Urothelium cell line (cell line): ENCODE measurements at regions not wholly inside any gene's neighbourhood (a gene's known extent, or its start where the extent isn't known, plus 50 kb on each side); places are given as distances from the start of the nearest gene placed in this dataset.

ENCODE experiments used
- DNase-seq: peaks from one replicate; pipeline ENCODE4 v3.0.0; 2011; ENCODE audit warnings: low spot score, mixed read lengths
- FAIRE-seq: peaks from 2 replicates; lab custom pipeline; 2011; peaks lifted over from hg19 to GRCh38; lab: Jason Lieb, UNC

- FAIRE-seq (no peak), DNase-seq (no peak)
These were observed 347.4 kb upstream of the PTBP2 start for GRCh38 chr1:96374076-96374762.

- DNase-seq (no peak), FAIRE-seq (no peak)
These were observed 344.7 kb upstream of the PTBP2 start for GRCh38 chr1:96376846-96377245.

GRCh38 chr1:96384611-96385010, 337.0 kb upstream of the PTBP2 start:
- no peak for DNase-seq

GRCh38 chr1:96387785-96388184, 333.8 kb upstream of the PTBP2 start:
- FAIRE-seq (no peak), DNase-seq (no peak)

More at GRCh38 chr1:96384611-96385010, 337.0 kb upstream of the PTBP2 start:
- FAIRE-seq, result no peak

GRCh38 chr1:96388421-96389310, 332.9 kb upstream of the PTBP2 start:
- no peak for DNase-seq

GRCh38 chr1:96400089-96400488, 321.5 kb upstream of the PTBP2 start:
- FAIRE-seq (no peak), DNase-seq (no peak)

More at GRCh38 chr1:96388421-96389310, 332.9 kb upstream of the PTBP2 start:
- no peak for FAIRE-seq

GRCh38 chr1:96409087-96409486, 312.5 kb upstream of the PTBP2 start:
- DNase-seq (no peak), FAIRE-seq (no peak)

- DNase-seq, result no peak
- FAIRE-seq, result no peak
These were observed 311.9 kb upstream of the PTBP2 start for GRCh38 chr1:96409689-96410088.

- FAIRE-seq (no peak), DNase-seq (no peak)
These were observed 310.6 kb upstream of the PTBP2 start for GRCh38 chr1:96411006-96411405.

GRCh38 chr1:96414598-96414997, 307.0 kb upstream of the PTBP2 start:
- DNase-seq (no peak), FAIRE-seq (no peak)

GRCh38 chr1:96416111-96416595, 305.4 kb upstream of the PTBP2 start:
- FAIRE-seq, result peak; percentile 59

GRCh38 chr1:96416701-96417444, 304.7 kb upstream of the PTBP2 start:
- no peak for DNase-seq
- FAIRE-seq, result no peak

More at GRCh38 chr1:96416111-96416595, 305.4 kb upstream of the PTBP2 start:
- DNase-seq, result peak; percentile 55

GRCh38 chr1:96418969-96419368, 302.6 kb upstream of the PTBP2 start:
- DNase-seq, result no peak
- FAIRE-seq, result no peak

GRCh38 chr1:96424877-96425276, 296.7 kb upstream of the PTBP2 start:
- no peak for DNase-seq

GRCh38 chr1:96425382-96426129, 296.0 kb upstream of the PTBP2 start:
- DNase-seq (no peak), FAIRE-seq (no peak)

More at GRCh38 chr1:96424877-96425276, 296.7 kb upstream of the PTBP2 start:
- FAIRE-seq, result no peak

GRCh38 chr1:96427616-96428015, 294.0 kb upstream of the PTBP2 start:
- no peak for FAIRE-seq
- no peak for DNase-seq

GRCh38 chr1:96445302-96445701, 276.3 kb upstream of the PTBP2 start:
- FAIRE-seq (no peak), DNase-seq (no peak)

GRCh38 chr1:96464066-96464465, 257.5 kb upstream of the PTBP2 start:
- FAIRE-seq, result no peak
- no peak for DNase-seq

- FAIRE-seq (no peak), DNase-seq (no peak)
These were observed 257.1 kb upstream of the PTBP2 start for GRCh38 chr1:96464522-96464921.

- FAIRE-seq, result no peak
These were observed 256.6 kb upstream of the PTBP2 start for GRCh38 chr1:96464991-96465390.

More at GRCh38 chr1:96464991-96465390, 256.6 kb upstream of the PTBP2 start:
- no peak for DNase-seq
